H1 (cell line): ENCODE measurements at regions not wholly inside any gene's neighbourhood (a gene's known extent, or its start where the extent isn't known, plus 50 kb on each side); places are given as distances from the start of the nearest gene placed in this dataset.

Experiments
- ATF2 ChIP-seq: IDR thresholded peaks from 2 replicates; pipeline ENCODE4 v1.6.1; 2012; ENCODE audit warnings: low read length, inconsistent platforms
- RBBP5 ChIP-seq: IDR thresholded peaks from 2 replicates; pipeline ENCODE4 v1.7.1; 2012; ENCODE audit warnings: low read depth, mild to moderate bottlenecking, inconsistent platforms, low read length, moderate library complexity, borderline replicate concordance
- SIN3A ChIP-seq, 2 experiments: IDR thresholded peaks in 1 of 2; conservative IDR thresholded peaks in 1 of 2; 2 replicates each; pipeline ENCODE4 v1.6.1; 2011 to 2012; ENCODE audit warnings: low read length in 2 of 2, improper control_type of control experiment in 1 of 2, low read depth in 1 of 2, mild to moderate bottlenecking in 1 of 2

GRCh38 chr21:15227919-15228318, 163.1 kb upstream of the NRIP1 start (continued):
- TF ChIP-seq RBBP5 (no peak), SIN3A (conservative IDR thresholded peaks at IDR 0.05 in 1 of 2, IDR thresholded peaks at IDR 0.05 in 1 of 2; ENCODE audit: low read depth in 1 of 2, low read length in 2 of 2) (no peak), ATF2 (no peak)
